SK-N-SH treated with all-trans-retinoic acid at 6 μM for 48 hours (cell line): ENCODE measurements at regions not wholly inside any gene's neighbourhood (a gene's known extent, or its start where the extent isn't known, plus 50 kb on each side); places are given as distances from the start of the nearest gene placed in this dataset.

ENCODE experiments used
- ARNTL ChIP-seq: fragments of 450-650 bp; formaldehyde crosslinking; IDR thresholded peaks from 2 replicates; pipeline ENCODE4 v1.5.0; 2020; ENCODE audit warnings: low read depth, mild to moderate bottlenecking, moderate library complexity, borderline replicate concordance
- GLIS3 ChIP-seq: fragments of 250-450 bp; sonication (Bioruptor Pico); IDR thresholded peaks from 2 replicates; pipeline ENCODE4 v1.5.0; 2020; ENCODE audit warnings: mild to moderate bottlenecking, moderate library complexity
- ISL1 ChIP-seq: fragments of 250-450 bp; sonication (Bioruptor Pico); IDR thresholded peaks from 2 replicates; pipeline ENCODE4 v2.1.2; 2022; ENCODE audit warnings: mild to moderate bottlenecking, moderate library complexity
- PPARA ChIP-seq: fragments of 250-450 bp; sonication (Bioruptor Pico); IDR thresholded peaks from 2 replicates; pipeline ENCODE4 v1.5.0; 2020; ENCODE audit warnings: mild to moderate bottlenecking, borderline replicate concordance
- RARB ChIP-seq: fragments of 250-450 bp; sonication (Bioruptor Pico); IDR thresholded peaks from 2 replicates; pipeline ENCODE4 v1.8.0; 2021; ENCODE audit warnings: mild to moderate bottlenecking, moderate library complexity
- TCF4 ChIP-seq: fragments of 250-450 bp; sonication (Bioruptor Pico); IDR thresholded peaks from 2 replicates; pipeline ENCODE4 v1.8.0; 2021; ENCODE audit warnings: mild to moderate bottlenecking, moderate library complexity, borderline replicate concordance
- ZC3H10 ChIP-seq: fragments of 250-450 bp; sonication (Bioruptor Pico); IDR thresholded peaks from 2 replicates; pipeline ENCODE4 v1.5.1; 2021; ENCODE audit warnings: mild to moderate bottlenecking, moderate library complexity
- ZFP30 ChIP-seq: fragments of 450-650 bp; formaldehyde crosslinking; IDR thresholded peaks from 2 replicates; pipeline ENCODE4 v1.5.0; 2022; ENCODE audit warnings: mild to moderate bottlenecking, moderate library complexity
- ZNF70 ChIP-seq: fragments of 450-650 bp; formaldehyde crosslinking; IDR thresholded peaks from 2 replicates; pipeline ENCODE4 v1.5.0; 2020; ENCODE audit warnings: mild to moderate bottlenecking, moderate library complexity
- ZNF8 ChIP-seq: fragments of 450-650 bp; formaldehyde crosslinking; IDR thresholded peaks from 2 replicates; pipeline ENCODE4 v1.5.0; 2020; ENCODE audit warnings: mild to moderate bottlenecking, moderate library complexity
- TF ChIP-seq, protein P1 (sequence below): fragments of 250-450 bp; sonication (Bioruptor Pico); IDR thresholded peaks from 2 replicates; pipeline ENCODE4 v1.5.0; 2020; ENCODE audit warnings: mild to moderate bottlenecking, moderate library complexity
- TF ChIP-seq, protein P2 (sequence below): fragments of 250-450 bp; sonication (Bioruptor Pico); IDR thresholded peaks from 2 replicates; pipeline ENCODE4 v1.8.0; 2020; ENCODE audit warnings: mild to moderate bottlenecking, moderate library complexity, borderline replicate concordance
- TF ChIP-seq, protein P3 (sequence below): fragments of 250-450 bp; sonication (Bioruptor Pico); IDR thresholded peaks from 2 replicates; pipeline ENCODE4 v1.5.1; 2020; ENCODE audit warnings: low read depth, mild to moderate bottlenecking, moderate library complexity
- TF ChIP-seq, protein P4 (sequence below): fragments of 250-450 bp; sonication (Bioruptor Pico); IDR thresholded peaks from 2 replicates; pipeline ENCODE4 v1.5.1; 2021; ENCODE audit warnings: mild to moderate bottlenecking, moderate library complexity

DNA sequence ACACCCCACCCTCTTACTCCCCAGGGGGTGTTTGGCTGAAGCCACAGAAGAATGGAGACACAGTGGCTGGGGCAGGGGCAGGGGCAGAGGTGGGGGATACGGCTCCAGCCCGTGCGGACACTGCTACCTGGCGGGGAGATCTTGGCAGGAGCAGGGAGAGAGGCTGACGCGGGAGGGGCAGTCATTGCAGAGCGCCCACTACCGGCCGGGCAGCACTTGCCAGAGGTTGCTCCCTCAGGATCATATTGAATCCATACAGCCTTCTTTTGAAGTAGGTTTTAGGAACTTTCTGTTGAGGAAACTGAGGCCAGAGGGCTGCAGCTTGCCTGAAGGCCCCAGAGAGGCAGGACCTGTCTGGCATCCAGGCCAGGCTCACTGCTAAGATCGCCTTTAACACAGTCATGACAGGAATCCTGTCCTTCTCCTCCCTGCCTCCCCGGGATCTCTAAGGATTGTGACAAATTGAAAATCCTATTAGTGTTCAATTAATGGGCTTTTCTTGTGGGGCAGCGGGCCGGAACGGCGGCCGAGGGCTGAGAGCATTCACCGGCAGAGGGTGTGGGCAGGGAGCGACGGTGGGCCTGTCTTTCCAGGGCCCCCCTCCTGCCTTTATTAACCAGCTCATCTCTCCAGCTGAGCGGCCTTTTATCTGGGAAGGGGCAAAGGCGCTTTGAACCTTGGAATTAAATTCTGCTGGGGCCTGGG, 65.5 kb upstream of the WNT4 start:
- TF ChIP-seq ZFP30 (no peak), ZNF8 (CRISPR knock-in tag) (no peak), ZC3H10 (no peak), TCF4 (CRISPR knock-in tag) (no peak), ZNF70 (CRISPR knock-in tag) (no peak), RARB (no peak), ARNTL (CRISPR knock-in tag) (no peak), GLIS3 (CRISPR knock-in tag) (no peak), PPARA (CRISPR knock-in tag) (no peak), ISL1 (CRISPR knock-in tag) (no peak)
- TF ChIP-seq, protein P1, sequence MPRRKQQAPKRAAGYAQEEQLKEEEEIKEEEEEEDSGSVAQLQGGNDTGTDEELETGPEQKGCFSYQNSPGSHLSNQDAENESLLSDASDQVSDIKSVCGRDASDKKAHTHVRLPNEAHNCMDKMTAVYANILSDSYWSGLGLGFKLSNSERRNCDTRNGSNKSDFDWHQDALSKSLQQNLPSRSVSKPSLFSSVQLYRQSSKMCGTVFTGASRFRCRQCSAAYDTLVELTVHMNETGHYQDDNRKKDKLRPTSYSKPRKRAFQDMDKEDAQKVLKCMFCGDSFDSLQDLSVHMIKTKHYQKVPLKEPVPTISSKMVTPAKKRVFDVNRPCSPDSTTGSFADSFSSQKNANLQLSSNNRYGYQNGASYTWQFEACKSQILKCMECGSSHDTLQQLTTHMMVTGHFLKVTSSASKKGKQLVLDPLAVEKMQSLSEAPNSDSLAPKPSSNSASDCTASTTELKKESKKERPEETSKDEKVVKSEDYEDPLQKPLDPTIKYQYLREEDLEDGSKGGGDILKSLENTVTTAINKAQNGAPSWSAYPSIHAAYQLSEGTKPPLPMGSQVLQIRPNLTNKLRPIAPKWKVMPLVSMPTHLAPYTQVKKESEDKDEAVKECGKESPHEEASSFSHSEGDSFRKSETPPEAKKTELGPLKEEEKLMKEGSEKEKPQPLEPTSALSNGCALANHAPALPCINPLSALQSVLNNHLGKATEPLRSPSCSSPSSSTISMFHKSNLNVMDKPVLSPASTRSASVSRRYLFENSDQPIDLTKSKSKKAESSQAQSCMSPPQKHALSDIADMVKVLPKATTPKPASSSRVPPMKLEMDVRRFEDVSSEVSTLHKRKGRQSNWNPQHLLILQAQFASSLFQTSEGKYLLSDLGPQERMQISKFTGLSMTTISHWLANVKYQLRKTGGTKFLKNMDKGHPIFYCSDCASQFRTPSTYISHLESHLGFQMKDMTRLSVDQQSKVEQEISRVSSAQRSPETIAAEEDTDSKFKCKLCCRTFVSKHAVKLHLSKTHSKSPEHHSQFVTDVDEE (CRISPR knock-in tag): no peak
- TF ChIP-seq, protein P2, sequence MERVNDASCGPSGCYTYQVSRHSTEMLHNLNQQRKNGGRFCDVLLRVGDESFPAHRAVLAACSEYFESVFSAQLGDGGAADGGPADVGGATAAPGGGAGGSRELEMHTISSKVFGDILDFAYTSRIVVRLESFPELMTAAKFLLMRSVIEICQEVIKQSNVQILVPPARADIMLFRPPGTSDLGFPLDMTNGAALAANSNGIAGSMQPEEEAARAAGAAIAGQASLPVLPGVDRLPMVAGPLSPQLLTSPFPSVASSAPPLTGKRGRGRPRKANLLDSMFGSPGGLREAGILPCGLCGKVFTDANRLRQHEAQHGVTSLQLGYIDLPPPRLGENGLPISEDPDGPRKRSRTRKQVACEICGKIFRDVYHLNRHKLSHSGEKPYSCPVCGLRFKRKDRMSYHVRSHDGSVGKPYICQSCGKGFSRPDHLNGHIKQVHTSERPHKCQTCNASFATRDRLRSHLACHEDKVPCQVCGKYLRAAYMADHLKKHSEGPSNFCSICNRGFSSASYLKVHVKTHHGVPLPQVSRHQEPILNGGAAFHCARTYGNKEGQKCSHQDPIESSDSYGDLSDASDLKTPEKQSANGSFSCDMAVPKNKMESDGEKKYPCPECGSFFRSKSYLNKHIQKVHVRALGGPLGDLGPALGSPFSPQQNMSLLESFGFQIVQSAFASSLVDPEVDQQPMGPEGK (CRISPR knock-in tag): no peak
- TF ChIP-seq, protein P3, sequence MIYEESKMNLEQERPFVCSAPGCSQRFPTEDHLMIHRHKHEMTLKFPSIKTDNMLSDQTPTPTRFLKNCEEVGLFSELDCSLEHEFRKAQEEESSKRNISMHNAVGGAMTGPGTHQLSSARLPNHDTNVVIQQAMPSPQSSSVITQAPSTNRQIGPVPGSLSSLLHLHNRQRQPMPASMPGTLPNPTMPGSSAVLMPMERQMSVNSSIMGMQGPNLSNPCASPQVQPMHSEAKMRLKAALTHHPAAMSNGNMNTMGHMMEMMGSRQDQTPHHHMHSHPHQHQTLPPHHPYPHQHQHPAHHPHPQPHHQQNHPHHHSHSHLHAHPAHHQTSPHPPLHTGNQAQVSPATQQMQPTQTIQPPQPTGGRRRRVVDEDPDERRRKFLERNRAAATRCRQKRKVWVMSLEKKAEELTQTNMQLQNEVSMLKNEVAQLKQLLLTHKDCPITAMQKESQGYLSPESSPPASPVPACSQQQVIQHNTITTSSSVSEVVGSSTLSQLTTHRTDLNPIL (CRISPR knock-in tag): no peak
- TF ChIP-seq, protein P4, sequence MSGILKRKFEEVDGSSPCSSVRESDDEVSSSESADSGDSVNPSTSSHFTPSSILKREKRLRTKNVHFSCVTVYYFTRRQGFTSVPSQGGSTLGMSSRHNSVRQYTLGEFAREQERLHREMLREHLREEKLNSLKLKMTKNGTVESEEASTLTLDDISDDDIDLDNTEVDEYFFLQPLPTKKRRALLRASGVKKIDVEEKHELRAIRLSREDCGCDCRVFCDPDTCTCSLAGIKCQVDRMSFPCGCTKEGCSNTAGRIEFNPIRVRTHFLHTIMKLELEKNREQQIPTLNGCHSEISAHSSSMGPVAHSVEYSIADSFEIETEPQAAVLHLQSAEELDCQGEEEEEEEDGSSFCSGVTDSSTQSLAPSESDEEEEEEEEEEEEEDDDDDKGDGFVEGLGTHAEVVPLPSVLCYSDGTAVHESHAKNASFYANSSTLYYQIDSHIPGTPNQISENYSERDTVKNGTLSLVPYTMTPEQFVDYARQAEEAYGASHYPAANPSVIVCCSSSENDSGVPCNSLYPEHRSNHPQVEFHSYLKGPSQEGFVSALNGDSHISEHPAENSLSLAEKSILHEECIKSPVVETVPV (CRISPR knock-in tag): no peak
